ENCODE measurements at regions not wholly inside any gene's neighbourhood (a gene's known extent, or its start where the extent isn't known, plus 50 kb on each side); places are given as distances from the start of the nearest gene placed in this dataset.

DNA sequence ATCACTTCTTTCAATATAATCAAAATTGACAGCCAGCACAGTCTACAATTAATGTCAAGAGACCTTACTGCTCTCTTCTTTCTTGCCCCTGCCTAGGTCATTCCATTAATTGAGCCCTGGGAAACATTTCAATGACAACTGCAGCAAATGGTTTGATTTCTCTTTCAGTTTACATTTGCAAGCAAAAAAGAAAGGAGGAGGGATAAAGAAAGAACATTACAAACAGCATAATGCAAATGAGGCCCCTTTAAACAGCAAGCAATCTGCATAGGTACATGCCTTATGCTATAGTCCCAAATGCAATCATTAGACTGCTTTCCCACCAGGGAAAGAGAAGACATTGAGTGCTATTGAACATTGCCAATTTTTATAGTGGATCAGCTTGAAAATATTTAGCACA lies 655.0 kb upstream of the CDH2 start:
- no peak for TF ChIP-seq EZH2 (IDR thresholded peaks at IDR 0.05; ENCODE audit: low read length, missing control alignments)
- TF ChIP-seq, protein P1, sequence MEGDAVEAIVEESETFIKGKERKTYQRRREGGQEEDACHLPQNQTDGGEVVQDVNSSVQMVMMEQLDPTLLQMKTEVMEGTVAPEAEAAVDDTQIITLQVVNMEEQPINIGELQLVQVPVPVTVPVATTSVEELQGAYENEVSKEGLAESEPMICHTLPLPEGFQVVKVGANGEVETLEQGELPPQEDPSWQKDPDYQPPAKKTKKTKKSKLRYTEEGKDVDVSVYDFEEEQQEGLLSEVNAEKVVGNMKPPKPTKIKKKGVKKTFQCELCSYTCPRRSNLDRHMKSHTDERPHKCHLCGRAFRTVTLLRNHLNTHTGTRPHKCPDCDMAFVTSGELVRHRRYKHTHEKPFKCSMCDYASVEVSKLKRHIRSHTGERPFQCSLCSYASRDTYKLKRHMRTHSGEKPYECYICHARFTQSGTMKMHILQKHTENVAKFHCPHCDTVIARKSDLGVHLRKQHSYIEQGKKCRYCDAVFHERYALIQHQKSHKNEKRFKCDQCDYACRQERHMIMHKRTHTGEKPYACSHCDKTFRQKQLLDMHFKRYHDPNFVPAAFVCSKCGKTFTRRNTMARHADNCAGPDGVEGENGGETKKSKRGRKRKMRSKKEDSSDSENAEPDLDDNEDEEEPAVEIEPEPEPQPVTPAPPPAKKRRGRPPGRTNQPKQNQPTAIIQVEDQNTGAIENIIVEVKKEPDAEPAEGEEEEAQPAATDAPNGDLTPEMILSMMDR (conservative IDR thresholded peaks at IDR 0.05 in 1 of 2, IDR thresholded peaks at IDR 0.05 in 1 of 2; ENCODE audit: low read depth in 1 of 2, low read length in 2 of 2) = no peak
- Histone ChIP-seq H3K9me3 (ENCODE audit: control insufficient read depth, insufficient read depth, low read depth, low read length) (no peaks in the 10 kb centered on the region), H4K20me1 (ENCODE audit: control insufficient read depth, extremely low read depth, insufficient read depth, low read length) (no peaks in the 10 kb centered on the region), H3K27ac (ENCODE audit: insufficient read depth, low read length) (no peak overlapping the region), H3K79me2 (ENCODE audit: control insufficient read depth, insufficient read depth, low read length) (no peaks in the 10 kb centered on the region), H3K4me1 (ENCODE audit: control insufficient read depth, extremely low read depth, insufficient read depth, low read length) (no peaks in the 10 kb centered on the region), H2AFZ (ENCODE audit: low read length) (no peak overlapping the region), H3K9ac (ENCODE audit: insufficient read depth, low read length) (no peak overlapping the region), H3K4me2 (ENCODE audit: extremely low read depth, insufficient read depth, low read length) (no peak overlapping the region), H3K4me3 (replicated peaks in 1 of 4; ENCODE audit: control extremely low read depth in 1 of 4, insufficient read depth in 1 of 4, low read depth in 3 of 4, low read length in 4 of 4) (no peak overlapping the region), H3K27me3 (ENCODE audit: control insufficient read depth, insufficient read depth, low read length) (no peaks in the 10 kb centered on the region), H3K36me3 (ENCODE audit: control insufficient read depth, insufficient read depth, low read length) (no peaks in the 10 kb centered on the region)
- DNase-seq (ENCODE audit: low read depth in 2 of 2) = no peak

DNA sequence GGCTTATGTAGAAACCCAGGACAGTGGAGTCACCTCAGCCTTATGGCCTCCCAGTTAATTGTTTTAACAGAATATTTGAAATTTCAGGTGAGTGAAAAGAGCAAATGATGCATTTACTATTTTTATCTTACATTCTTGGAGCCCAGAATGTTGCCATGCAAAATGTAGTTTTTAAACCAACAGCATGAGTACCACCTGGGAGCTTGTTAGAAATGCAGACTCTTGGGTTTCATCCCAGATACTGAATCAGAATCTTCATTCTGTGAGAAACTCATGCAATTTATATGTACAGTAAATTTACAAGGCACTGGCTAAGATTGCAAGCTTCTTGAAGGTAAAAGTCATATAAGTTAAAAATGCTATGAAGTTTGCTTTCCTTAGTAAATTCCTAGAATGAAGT lies 654.5 kb upstream of the CDH2 start:
- no peaks in the 10 kb centered on the region for H3K9me3 ChIP-seq (ENCODE audit: control insufficient read depth, insufficient read depth, low read depth, low read length)
- no peak overlapping the region for H3K4me3 ChIP-seq (replicated peaks in 1 of 4; ENCODE audit: control extremely low read depth in 1 of 4, insufficient read depth in 1 of 4, low read depth in 3 of 4, low read length in 4 of 4)
- H2AFZ ChIP-seq (ENCODE audit: low read length) = no peak overlapping the region
- no peaks in the 10 kb centered on the region for H3K79me2 ChIP-seq (ENCODE audit: control insufficient read depth, insufficient read depth, low read length)
- TF ChIP-seq, protein P1 (conservative IDR thresholded peaks at IDR 0.05 in 1 of 2, IDR thresholded peaks at IDR 0.05 in 1 of 2; ENCODE audit: low read depth in 1 of 2, low read length in 2 of 2) = no peak
- TF ChIP-seq EZH2 (IDR thresholded peaks at IDR 0.05; ENCODE audit: low read length, missing control alignments) = no peak
- H3K27me3 ChIP-seq (ENCODE audit: control insufficient read depth, insufficient read depth, low read length) = no peaks in the 10 kb centered on the region
- H3K9ac ChIP-seq (ENCODE audit: insufficient read depth, low read length) = no peak overlapping the region
- no peaks in the 10 kb centered on the region for H4K20me1 ChIP-seq (ENCODE audit: control insufficient read depth, extremely low read depth, insufficient read depth, low read length)
- H3K27ac ChIP-seq (ENCODE audit: insufficient read depth, low read length) = no peak overlapping the region
- DNase-seq (ENCODE audit: low read depth in 2 of 2) = peak in 1 of 2 donors; percentile 61
- H3K36me3 ChIP-seq (ENCODE audit: control insufficient read depth, insufficient read depth, low read length) = no peaks in the 10 kb centered on the region
- no peak overlapping the region for H3K4me2 ChIP-seq (ENCODE audit: extremely low read depth, insufficient read depth, low read length)
- H3K4me1 ChIP-seq (ENCODE audit: control insufficient read depth, extremely low read depth, insufficient read depth, low read length) = no peaks in the 10 kb centered on the region

DNA sequence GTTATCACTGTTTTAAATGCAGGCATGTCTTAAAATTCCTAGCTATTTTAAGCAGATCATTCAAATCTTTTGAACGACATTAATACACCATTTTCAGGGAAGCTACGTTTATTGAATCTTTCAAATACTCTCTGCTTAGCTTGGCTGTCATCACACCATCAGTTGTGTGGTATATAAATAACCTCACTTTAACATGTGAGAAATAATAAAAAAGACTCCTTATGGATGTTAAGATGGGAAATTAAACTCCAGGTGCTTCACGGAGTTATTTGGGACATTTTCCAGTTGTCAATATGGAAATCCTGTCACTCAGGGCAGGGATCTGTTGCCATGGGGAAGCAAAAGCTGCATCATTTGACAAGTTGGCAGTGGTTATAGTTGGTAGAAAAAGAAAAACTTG lies 649.2 kb upstream of the CDH2 start:
- H3K9ac ChIP-seq (ENCODE audit: insufficient read depth, low read length) = no peak overlapping the region

More for the DNA sequence above, 649.2 kb upstream of the CDH2 start:
- Histone ChIP-seq H3K4me1 (ENCODE audit: control insufficient read depth, extremely low read depth, insufficient read depth, low read length) (no peaks in the 10 kb centered on the region), H4K20me1 (ENCODE audit: control insufficient read depth, extremely low read depth, insufficient read depth, low read length) (no peaks in the 10 kb centered on the region), H3K27me3 (ENCODE audit: control insufficient read depth, insufficient read depth, low read length) (no peaks in the 10 kb centered on the region), H3K79me2 (ENCODE audit: control insufficient read depth, insufficient read depth, low read length) (no peaks in the 10 kb centered on the region), H3K4me3 (replicated peaks in 1 of 4; ENCODE audit: control extremely low read depth in 1 of 4, insufficient read depth in 1 of 4, low read depth in 3 of 4, low read length in 4 of 4) (no peak overlapping the region), H3K4me2 (ENCODE audit: extremely low read depth, insufficient read depth, low read length) (no peak overlapping the region), H3K9me3 (ENCODE audit: control insufficient read depth, insufficient read depth, low read depth, low read length) (no peaks in the 10 kb centered on the region), H3K36me3 (ENCODE audit: control insufficient read depth, insufficient read depth, low read length) (no peaks in the 10 kb centered on the region), H3K27ac (ENCODE audit: insufficient read depth, low read length) (no peak overlapping the region), H2AFZ (ENCODE audit: low read length) (no peak overlapping the region)
- no peak for TF ChIP-seq EZH2 (IDR thresholded peaks at IDR 0.05; ENCODE audit: low read length, missing control alignments)
- TF ChIP-seq, protein P1 (conservative IDR thresholded peaks at IDR 0.05 in 1 of 2, IDR thresholded peaks at IDR 0.05 in 1 of 2; ENCODE audit: low read depth in 1 of 2, low read length in 2 of 2) = no peak
- no peak for DNase-seq (ENCODE audit: low read depth in 2 of 2)

Measured in fibroblast of lung (primary cell).